OCI-LY7 (cell line): ENCODE measurements at regions not wholly inside any gene's neighbourhood (a gene's known extent, or its start where the extent isn't known, plus 50 kb on each side); places are given as distances from the start of the nearest gene placed in this dataset.

Experiments
- CTCF ChIP-seq: fragments of 200-600 bp; sonication (generic); conservative IDR thresholded peaks from 2 replicates; pipeline ENCODE4 v1.5.1; 2014; ENCODE audit warnings: mild to moderate bottlenecking, antibody characterized with exemption, low read length, moderate library complexity, mixed read lengths
- EZH2phosphoT487 ChIP-seq: fragments of 200-600 bp; sonication (generic); IDR thresholded peaks from 2 replicates; pipeline ENCODE4 v1.6.1; 2018; ENCODE audit warnings: low read depth, borderline replicate concordance, mild to moderate bottlenecking, mixed run types, antibody characterized with exemption, low read length, moderate library complexity, mixed read lengths

GRCh38 chr3:106117490-106117858, 248.7 kb upstream of the CBLB start:
- TF ChIP-seq CTCF: no peak
- TF ChIP-seq EZH2phosphoT487: no peak
